IMR-90 (cell line): ENCODE measurements at regions not wholly inside any gene's neighbourhood (a gene's known extent, or its start where the extent isn't known, plus 50 kb on each side); places are given as distances from the start of the nearest gene placed in this dataset.

Source experiments
- BHLHE40 ChIP-seq: fragments of 150-350 bp; IDR thresholded peaks from 2 replicates; pipeline ENCODE4 v1.6.1; 2016; ENCODE audit warnings: mild to moderate bottlenecking, low read depth, low read length
- CEBPB ChIP-seq: IDR thresholded peaks from 2 replicates; pipeline ENCODE4 v1.6.1; 2012; ENCODE audit warnings: low read depth, low read length, improper control_type of control experiment
- MAFK ChIP-seq: IDR thresholded peaks from 2 replicates; pipeline ENCODE4 v1.6.1; 2012; ENCODE audit warnings: low read depth, low read length, improper control_type of control experiment
- POLR2A ChIP-seq: IDR thresholded peaks from 2 replicates; pipeline ENCODE4 v1.6.1; 2012; ENCODE audit warnings: mild to moderate bottlenecking, low read depth, low read length
- RAD21 ChIP-seq: IDR thresholded peaks from 2 replicates; pipeline ENCODE4 v1.6.1; 2012; ENCODE audit warnings: low read length, improper control_type of control experiment
- RCOR1 ChIP-seq: IDR thresholded peaks from 2 replicates; pipeline ENCODE4 v1.6.1; 2012; ENCODE audit warnings: mild to moderate bottlenecking, low read length, improper control_type of control experiment; ENCODE audit not compliant: insufficient replicate concordance
- TF ChIP-seq, protein P1 (sequence below): conservative IDR thresholded peaks from 2 replicates; pipeline ENCODE4 v1.5.1; 2012; ENCODE audit warnings: mild to moderate bottlenecking, low read depth, low read length, improper control_type of control experiment
- TF ChIP-seq, protein P2 (sequence below): fragments of 150-350 bp; IDR thresholded peaks from 2 replicates; pipeline ENCODE4 v1.6.1; 2016; ENCODE audit warnings: low read depth, mild to moderate bottlenecking, low read length, moderate library complexity, borderline replicate concordance

GRCh38 chr14:41051801-41052200, 554.9 kb upstream of the LRFN5 start:
- TF ChIP-seq, protein P1, sequence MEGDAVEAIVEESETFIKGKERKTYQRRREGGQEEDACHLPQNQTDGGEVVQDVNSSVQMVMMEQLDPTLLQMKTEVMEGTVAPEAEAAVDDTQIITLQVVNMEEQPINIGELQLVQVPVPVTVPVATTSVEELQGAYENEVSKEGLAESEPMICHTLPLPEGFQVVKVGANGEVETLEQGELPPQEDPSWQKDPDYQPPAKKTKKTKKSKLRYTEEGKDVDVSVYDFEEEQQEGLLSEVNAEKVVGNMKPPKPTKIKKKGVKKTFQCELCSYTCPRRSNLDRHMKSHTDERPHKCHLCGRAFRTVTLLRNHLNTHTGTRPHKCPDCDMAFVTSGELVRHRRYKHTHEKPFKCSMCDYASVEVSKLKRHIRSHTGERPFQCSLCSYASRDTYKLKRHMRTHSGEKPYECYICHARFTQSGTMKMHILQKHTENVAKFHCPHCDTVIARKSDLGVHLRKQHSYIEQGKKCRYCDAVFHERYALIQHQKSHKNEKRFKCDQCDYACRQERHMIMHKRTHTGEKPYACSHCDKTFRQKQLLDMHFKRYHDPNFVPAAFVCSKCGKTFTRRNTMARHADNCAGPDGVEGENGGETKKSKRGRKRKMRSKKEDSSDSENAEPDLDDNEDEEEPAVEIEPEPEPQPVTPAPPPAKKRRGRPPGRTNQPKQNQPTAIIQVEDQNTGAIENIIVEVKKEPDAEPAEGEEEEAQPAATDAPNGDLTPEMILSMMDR: no peak
- no peak for TF ChIP-seq RAD21
- TF ChIP-seq, protein P2, sequence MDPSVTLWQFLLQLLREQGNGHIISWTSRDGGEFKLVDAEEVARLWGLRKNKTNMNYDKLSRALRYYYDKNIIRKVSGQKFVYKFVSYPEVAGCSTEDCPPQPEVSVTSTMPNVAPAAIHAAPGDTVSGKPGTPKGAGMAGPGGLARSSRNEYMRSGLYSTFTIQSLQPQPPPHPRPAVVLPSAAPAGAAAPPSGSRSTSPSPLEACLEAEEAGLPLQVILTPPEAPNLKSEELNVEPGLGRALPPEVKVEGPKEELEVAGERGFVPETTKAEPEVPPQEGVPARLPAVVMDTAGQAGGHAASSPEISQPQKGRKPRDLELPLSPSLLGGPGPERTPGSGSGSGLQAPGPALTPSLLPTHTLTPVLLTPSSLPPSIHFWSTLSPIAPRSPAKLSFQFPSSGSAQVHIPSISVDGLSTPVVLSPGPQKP: no peak
- TF ChIP-seq MAFK: no peak
- no peak for TF ChIP-seq RCOR1
- TF ChIP-seq POLR2A: no peak
- no peak for TF ChIP-seq BHLHE40
- no peak for TF ChIP-seq CEBPB
